ENCODE measurements at regions not wholly inside any gene's neighbourhood (a gene's known extent, or its start where the extent isn't known, plus 50 kb on each side); places are given as distances from the start of the nearest gene placed in this dataset.

DNA sequence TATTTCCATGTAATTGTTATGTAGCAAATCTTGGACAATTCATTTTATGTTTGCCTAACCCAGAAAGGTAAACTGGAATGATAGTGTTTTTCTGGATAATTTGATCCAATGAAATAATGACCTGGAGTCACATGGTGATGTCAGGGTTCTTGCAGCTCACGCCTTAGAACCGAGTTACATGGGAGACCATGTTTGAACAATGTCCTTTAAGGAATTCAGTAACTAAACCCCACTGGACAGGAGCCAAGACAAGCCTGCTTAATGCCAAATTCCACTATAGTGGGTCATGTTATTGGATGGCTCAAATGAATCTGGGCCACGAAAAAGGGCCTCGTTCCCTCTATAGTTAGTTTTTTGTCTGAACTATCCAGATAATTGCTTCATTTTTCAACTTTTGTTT lies 255.8 kb upstream of the HMGA2 start:
- Histone ChIP-seq H3K27me3 (ENCODE audit: control insufficient read depth in 2 of 2, insufficient read depth in 2 of 2, low read length in 2 of 2) (no peaks in the 10 kb centered on the region), H3K9me3 (replicated peaks; ENCODE audit: control insufficient read depth, insufficient read depth, low read depth, low read length) (no peaks in the 10 kb centered on the region), H3K4me2 (ENCODE audit: insufficient read depth, low read length) (no peak overlapping the region), H4K20me1 (replicated peaks; ENCODE audit: control insufficient read depth, insufficient read depth, low read length) (no peaks in the 10 kb centered on the region), H3K9me1 (ENCODE audit: control insufficient read depth, insufficient read depth, low read length) (no peaks in the 10 kb centered on the region), H2AFZ (ENCODE audit: low read depth, low read length) (no peak overlapping the region), H3K9ac (ENCODE audit: insufficient read depth in 1 of 2, low read depth in 2 of 2, low read length in 2 of 2) (no peak overlapping the region), H3K4me1 (replicated peaks in 1 of 2; ENCODE audit: control insufficient read depth in 2 of 2, insufficient read depth in 2 of 2, low read length in 2 of 2) (peaks cover 0 to 13% of the 10 kb centered on the region in 2 experiments; a peak in 3 of 5 replicates), H3K79me2 (ENCODE audit: control insufficient read depth, insufficient read depth, low read length) (no peaks in the 10 kb centered on the region), H3K27ac (ENCODE audit: extremely low read depth, low read depth, low read length) (no peak overlapping the region), H3K36me3 (ENCODE audit: control insufficient read depth, insufficient read depth, low read length) (no peaks in the 10 kb centered on the region), H3K4me3 (no peak overlapping the region)
- 7% methylated on average over 4 of the region's 4 CpGs for WGBS (ENCODE audit: insufficient coverage, low coverage, missing lambda C conversion rate)
- in situ Hi-C loops (cut with MboI) (no loop called here), intact Hi-C loops (cut with micrococcal nuclease) (no loop called here)
- FAIRE-seq: no peak
- BruUV-seq (replicated peaks): no TSS peak
- DNase-seq (ENCODE audit: extremely low read depth in 1 of 4, low spot score in 3 of 4): no peak
- ChIA-PET CTCF (ENCODE audit: low intra/inter-chr PET ratio) (no interaction called here), POLR2A (no interaction called here)
- ATAC-seq: no peak
- TF ChIP-seq CCAR2 (IDR thresholded peaks at IDR 0.05; ENCODE audit: low read depth, low read length): no peak
- no peak for TF ChIP-seq ELK3 (CRISPR knock-in tag; IDR thresholded peaks at IDR 0.05)
- no peak for TF ChIP-seq KLF6 (CRISPR knock-in tag; IDR thresholded peaks at IDR 0.05; ENCODE audit: borderline replicate concordance)
- TF ChIP-seq PML (IDR thresholded peaks at IDR 0.05; ENCODE audit: low read length): no peak
- no peak for TF ChIP-seq TGIF2 (CRISPR knock-in tag; IDR thresholded peaks at IDR 0.05)
- TF ChIP-seq, protein P1, sequence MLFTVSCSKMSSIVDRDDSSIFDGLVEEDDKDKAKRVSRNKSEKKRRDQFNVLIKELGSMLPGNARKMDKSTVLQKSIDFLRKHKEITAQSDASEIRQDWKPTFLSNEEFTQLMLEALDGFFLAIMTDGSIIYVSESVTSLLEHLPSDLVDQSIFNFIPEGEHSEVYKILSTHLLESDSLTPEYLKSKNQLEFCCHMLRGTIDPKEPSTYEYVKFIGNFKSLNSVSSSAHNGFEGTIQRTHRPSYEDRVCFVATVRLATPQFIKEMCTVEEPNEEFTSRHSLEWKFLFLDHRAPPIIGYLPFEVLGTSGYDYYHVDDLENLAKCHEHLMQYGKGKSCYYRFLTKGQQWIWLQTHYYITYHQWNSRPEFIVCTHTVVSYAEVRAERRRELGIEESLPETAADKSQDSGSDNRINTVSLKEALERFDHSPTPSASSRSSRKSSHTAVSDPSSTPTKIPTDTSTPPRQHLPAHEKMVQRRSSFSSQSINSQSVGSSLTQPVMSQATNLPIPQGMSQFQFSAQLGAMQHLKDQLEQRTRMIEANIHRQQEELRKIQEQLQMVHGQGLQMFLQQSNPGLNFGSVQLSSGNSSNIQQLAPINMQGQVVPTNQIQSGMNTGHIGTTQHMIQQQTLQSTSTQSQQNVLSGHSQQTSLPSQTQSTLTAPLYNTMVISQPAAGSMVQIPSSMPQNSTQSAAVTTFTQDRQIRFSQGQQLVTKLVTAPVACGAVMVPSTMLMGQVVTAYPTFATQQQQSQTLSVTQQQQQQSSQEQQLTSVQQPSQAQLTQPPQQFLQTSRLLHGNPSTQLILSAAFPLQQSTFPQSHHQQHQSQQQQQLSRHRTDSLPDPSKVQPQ (CRISPR knock-in tag; IDR thresholded peaks at IDR 0.05; ENCODE audit: borderline replicate concordance): no peak
- TF ChIP-seq, protein P2, sequence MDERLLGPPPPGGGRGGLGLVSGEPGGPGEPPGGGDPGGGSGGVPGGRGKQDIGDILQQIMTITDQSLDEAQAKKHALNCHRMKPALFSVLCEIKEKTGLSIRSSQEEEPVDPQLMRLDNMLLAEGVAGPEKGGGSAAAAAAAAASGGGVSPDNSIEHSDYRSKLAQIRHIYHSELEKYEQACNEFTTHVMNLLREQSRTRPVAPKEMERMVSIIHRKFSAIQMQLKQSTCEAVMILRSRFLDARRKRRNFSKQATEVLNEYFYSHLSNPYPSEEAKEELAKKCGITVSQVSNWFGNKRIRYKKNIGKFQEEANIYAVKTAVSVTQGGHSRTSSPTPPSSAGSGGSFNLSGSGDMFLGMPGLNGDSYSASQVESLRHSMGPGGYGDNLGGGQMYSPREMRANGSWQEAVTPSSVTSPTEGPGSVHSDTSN (CRISPR knock-in tag; IDR thresholded peaks at IDR 0.05; ENCODE audit: low read depth): no peak
- TF ChIP-seq, protein P2 (tag; conservative IDR thresholded peaks at IDR 0.05; ENCODE audit: low read depth): no peak
- TF ChIP-seq HMGN3 (IDR thresholded peaks at IDR 0.05; ENCODE audit: borderline replicate concordance, extremely low read depth, insufficient read length, low read depth, low read length): no peak
- TF ChIP-seq, protein P3, sequence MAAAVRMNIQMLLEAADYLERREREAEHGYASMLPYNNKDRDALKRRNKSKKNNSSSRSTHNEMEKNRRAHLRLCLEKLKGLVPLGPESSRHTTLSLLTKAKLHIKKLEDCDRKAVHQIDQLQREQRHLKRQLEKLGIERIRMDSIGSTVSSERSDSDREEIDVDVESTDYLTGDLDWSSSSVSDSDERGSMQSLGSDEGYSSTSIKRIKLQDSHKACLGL (CRISPR knock-in tag; IDR thresholded peaks at IDR 0.05; ENCODE audit: borderline replicate concordance, poor library complexity, severe bottlenecking): no peak
- no peak for TF ChIP-seq MAFK (IDR thresholded peaks at IDR 0.05; ENCODE audit: low read length)
- TF ChIP-seq KAT8 (IDR thresholded peaks at IDR 0.05; ENCODE audit: low read depth): no peak
